GM12875 (cell line): ENCODE measurements at regions not wholly inside any gene's neighbourhood (a gene's known extent, or its start where the extent isn't known, plus 50 kb on each side); places are given as distances from the start of the nearest gene placed in this dataset.

Experiments
- H3K4me3 ChIP-seq: one replicate; pipeline ENCODE4 v1.5.1; 2011; ENCODE audit warnings: low read depth, low read length, control low read depth
- CTCF ChIP-seq: IDR thresholded peaks from 2 replicates; pipeline ENCODE4 v1.5.1; 2011; ENCODE audit warnings: low read depth, mild to moderate bottlenecking, control low read depth, inconsistent platforms, low read length, moderate library complexity, borderline replicate concordance; ENCODE audit not compliant: insufficient read depth

- H3K4me3 ChIP-seq = no peak overlapping the region
Observed at GRCh38 chrX:150293311-150294013, 69.7 kb upstream of the MAMLD1 start.

GRCh38 chrX:150298841-150299551, 64.1 kb upstream of the MAMLD1 start:
- H3K4me3 ChIP-seq = no peak overlapping the region
- no peak for TF ChIP-seq CTCF

More at GRCh38 chrX:150293311-150294013, 69.7 kb upstream of the MAMLD1 start:
- no peak for TF ChIP-seq CTCF

GRCh38 chrX:150299579-150299978, 63.5 kb upstream of the MAMLD1 start:
- no peak for TF ChIP-seq CTCF
- H3K4me3 ChIP-seq = no peak overlapping the region

- no peak for TF ChIP-seq CTCF
- no peak overlapping the region for H3K4me3 ChIP-seq
Observed at GRCh38 chrX:150303386-150304097, 59.6 kb upstream of the MAMLD1 start.

- H3K4me3 ChIP-seq = no peak overlapping the region
- no peak for TF ChIP-seq CTCF
Observed at GRCh38 chrX:150306002-150306401, 57.1 kb upstream of the MAMLD1 start.

GRCh38 chrX:150308041-150308440, 55.1 kb upstream of the MAMLD1 start:
- no peak overlapping the region for H3K4me3 ChIP-seq
- no peak for TF ChIP-seq CTCF
